ENCODE measurements at regions not wholly inside any gene's neighbourhood (a gene's known extent, or its start where the extent isn't known, plus 50 kb on each side); places are given as distances from the start of the nearest gene placed in this dataset.
"Not testable (repeated sequence)": the region's sequence is repeated elsewhere in the genome, so short reads cannot be mapped to it uniquely, and the experiment has no call there.

DNA sequence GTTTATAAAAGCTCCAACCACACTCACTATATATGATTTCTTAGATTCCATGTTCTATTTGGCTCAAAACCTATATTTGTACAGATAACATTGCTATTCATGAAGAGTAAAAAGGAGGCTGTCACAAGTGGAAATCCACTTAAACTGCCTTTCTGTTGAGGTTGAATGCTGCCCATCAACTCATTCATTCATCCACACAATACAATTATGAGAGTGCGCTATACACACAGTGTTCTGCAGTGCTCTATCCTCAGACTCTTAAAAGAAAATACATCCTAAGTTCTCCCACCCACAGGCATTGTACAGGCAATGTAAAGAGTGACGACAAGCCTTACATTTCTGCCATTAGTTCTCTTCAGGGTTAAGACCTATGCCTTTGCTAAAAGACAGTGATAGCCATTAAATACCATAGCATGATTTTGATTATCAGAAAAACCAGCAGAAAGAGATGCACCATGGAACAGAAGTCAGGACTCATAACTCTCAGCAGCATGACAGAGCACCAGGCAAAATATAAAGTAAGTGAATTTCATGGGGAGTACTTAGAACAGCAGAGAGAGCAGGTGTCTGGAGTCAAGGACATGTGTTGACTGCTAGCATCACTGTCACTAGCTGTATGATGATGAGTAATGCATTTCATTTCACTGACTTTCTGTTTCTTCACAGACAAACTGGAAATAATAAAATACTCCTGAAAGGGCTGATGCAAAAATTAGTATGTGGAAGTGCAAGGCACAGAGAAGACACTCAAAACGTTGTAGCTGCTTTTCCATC, 218.0 kb downstream of the RBM26 start:
- DNase-seq, result no peak

GRCh38 chr13:79185580-79185979, 220.5 kb downstream of the RBM26 start:
- DNase-seq, result no peak

- no peak for DNase-seq
Measured at GRCh38 chr13:79183231-79183630, 222.8 kb downstream of the RBM26 start.

DNA sequence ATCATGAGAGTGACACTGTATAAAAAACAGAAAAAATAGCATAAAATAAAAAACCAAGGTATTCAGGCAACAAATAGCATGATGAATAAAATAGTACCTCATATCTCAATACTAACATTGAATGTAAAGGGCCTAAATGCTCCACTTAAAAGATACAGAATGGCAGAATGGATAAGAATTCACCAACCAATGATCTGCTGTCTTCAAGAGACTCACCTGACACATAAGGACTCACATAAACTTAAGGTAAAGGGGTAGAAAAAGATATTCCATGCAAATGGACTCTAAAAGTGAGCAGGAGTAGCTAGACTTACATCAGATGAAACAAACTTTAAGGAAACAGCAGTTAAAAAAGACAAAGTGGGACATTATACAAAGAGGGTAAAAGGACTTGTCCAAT, 232.4 kb downstream of the RBM26 start:
- DNase-seq, result not testable (repeated sequence)

GRCh38 chr13:79172924-79173323, 233.1 kb downstream of the RBM26 start:
- DNase-seq, result not testable (repeated sequence)

DNA sequence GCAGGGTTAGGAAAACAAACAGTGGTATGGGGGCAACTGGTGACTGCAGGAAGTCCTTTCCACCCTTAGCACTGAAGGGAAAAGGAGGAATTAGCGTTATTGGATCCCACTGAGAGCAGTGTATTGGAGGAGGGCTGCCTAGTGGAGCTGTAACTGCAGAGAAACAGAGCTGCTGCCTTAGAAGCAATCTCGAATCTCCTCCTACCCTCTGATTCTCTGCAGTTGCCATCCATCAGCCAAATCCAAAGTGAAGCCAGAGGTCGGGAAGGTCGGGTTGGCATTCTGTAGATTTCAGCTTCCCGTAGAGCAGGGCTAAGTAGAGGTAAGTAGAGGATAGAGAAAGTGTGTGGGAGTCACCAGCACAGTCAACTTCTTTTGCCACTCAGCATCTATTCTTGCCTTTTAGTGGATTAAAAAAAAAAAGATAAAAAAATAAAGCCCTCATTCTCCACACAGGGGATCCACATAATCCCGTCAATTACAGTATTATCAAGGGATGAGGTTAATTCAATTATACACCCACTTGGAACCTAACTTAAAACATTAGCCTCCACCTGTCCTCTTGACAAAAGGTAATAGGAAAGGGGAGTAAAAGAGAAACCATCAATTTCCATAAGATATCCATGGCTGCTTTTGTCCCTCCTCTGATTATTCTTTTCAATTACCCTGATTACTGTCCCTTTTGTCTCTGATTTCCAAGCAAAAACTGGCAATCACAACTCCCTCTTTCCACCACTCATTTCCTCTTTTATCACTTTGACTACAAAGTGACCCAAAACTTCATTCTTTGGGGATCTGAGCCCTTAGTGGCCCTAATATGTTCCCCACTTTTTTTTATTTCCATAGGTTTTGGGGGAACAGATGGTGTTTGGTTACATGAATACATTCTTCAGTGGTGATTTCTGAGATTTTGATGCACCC, 234.7 kb downstream of the RBM26 start:
- DNase-seq, result no peak

GRCh38 chr13:79160818-79161217, 245.2 kb downstream of the RBM26 start:
- DNase-seq, result no peak

DNA sequence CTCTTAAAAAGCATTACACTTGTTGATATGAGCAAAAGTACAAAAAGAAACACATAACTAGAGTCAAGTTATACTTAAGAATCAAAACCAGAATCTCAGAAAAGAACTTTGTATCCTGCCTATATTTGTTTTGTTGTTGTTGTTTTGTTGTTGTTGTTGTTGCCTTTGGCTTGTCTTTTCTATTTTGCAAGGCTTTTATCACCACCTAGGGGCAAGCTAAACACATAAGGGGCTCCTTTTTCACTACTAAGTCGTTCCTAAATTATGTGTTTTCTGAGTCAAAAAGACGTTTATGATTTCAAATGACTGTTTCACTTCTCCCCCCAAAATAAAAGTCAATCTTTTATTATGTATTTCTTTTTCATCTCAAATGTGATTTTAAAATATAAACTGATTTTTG, 250.2 kb downstream of the RBM26 start:
- DNase-seq, result no peak

DNA sequence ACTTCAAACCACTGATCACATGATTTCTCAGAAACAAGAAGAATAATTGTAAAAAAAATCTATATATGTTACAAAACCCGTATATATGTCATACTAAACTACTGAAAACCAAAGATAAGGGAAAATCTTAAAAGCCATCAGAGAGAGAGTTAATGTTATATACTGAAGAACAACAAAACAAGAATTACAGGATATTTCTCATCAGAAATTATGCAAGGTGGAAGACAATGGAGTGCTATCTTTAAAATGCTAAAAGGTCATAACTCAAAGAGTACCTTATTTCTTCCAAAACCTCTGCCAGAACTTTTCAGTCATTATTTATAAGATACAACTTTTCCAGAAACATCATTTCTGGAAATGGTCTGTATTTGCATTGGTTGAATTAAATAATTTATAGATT, 256.8 kb downstream of the RBM26 start:
- DNase-seq, result no peak

GRCh38 chr13:79141082-79141481, 265.0 kb downstream of the RBM26 start:
- no peak for DNase-seq

- no peak for DNase-seq
Measured at GRCh38 chr13:79128158-79128557, 277.9 kb downstream of the RBM26 start.

DNA sequence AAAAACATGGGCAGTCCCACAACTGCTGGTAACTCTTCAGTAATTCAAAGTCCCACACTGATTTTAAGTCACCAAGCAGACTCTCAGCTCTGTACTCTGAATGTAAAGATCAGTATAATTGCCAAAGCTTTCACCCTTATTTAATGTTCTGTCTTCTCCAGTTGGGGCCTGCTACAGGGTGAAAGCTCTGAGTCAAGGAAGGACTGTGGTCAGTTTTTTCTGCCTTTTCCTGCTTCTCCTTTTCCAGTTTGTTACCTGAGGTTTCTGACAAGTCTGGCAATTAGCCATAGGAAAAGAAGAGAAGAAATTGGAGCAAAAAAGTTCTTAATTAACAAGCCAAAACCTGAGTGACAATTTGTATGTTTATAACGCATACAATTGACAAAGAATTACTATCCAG, 279.3 kb downstream of the RBM26 start:
- no peak for DNase-seq

GRCh38 chr13:79124183-79124582, 281.9 kb downstream of the RBM26 start:
- DNase-seq, result no peak

GRCh38 chr13:79121286-79121685, 284.8 kb downstream of the RBM26 start:
- no peak for DNase-seq

DNA sequence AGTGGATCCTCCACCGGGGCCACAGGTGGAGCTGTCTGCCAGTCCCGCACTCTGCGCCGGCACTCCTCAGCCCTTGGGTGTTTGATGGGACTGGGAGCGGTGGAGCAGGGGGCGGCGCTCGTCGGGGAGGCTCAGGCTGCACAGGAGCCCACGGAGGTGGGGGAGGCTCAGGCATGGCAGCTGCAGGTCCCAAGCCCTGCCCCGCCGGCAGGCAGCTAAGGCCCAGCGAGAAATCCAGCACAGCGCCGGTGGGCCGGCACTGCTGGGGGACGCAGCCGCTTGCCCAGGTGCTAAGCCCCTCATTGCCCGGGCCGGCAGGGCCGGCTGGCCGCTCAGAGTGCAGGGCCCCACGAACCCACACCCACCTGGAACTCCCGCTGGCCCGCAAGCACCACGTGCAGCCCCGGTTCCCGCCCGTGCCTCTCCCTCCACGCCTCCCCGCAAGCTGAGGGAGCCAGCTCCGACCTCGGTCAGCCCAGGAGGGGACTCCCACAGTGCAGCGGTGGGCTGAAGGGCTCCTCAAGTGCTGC, 286.4 kb downstream of the RBM26 start:
- no peak for DNase-seq

GRCh38 chr13:79112016-79112415, 294.0 kb downstream of the RBM26 start:
- DNase-seq, result no peak

DNA sequence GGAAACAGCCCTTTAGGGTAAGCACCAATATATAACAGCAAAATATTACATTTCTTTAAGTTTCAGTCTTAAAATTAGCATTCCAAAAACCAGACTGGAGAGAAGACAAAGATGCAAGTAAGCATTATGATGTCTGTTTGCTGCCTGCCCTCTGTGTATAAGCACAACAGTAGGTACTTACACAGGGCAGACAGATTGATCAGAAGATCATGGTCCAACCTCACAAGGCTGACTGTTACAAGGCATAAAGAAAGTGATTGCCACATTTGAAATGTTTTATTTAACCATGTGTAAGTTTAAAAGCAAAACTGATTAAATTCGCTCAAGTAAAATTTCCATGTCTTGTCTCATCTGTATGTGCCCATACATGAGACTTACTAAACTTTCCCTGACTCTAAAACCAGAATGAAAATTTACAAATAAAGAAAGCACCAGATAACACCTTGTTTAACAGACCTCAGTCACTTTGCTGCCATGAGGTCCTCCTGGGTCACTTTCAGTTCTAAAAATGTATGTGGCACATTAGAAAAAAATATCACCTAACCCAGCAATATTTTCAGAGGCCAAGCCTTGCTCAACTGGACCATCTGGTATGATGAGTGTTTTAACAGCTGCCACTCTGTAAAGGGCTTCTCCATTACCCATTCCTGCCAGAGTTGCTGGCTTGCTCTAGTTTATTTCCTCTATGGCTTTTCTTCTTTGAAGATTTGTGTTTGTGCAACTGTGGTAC, 297.0 kb downstream of the RBM26 start:
- no peak for DNase-seq

DNA sequence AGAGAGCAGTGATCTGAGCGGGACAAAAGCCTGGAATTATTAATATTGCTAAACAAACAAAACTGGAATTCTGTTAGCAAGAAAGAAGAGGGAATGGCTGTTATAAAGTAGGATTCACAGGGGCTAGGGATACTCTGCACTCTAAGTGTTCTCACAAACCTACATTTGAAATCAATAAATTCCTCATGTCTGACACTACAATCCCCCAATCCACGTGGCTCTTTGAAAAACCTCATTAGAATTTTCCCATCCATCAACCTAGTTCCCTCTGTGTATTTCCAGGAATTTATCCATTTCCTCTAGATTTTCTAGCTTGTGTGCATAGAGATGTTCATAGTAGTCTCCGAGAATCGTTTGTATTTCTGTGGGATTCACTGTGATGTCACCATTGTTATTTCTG, 307.5 kb downstream of the RBM26 start:
- DNase-seq, result no peak

DNA sequence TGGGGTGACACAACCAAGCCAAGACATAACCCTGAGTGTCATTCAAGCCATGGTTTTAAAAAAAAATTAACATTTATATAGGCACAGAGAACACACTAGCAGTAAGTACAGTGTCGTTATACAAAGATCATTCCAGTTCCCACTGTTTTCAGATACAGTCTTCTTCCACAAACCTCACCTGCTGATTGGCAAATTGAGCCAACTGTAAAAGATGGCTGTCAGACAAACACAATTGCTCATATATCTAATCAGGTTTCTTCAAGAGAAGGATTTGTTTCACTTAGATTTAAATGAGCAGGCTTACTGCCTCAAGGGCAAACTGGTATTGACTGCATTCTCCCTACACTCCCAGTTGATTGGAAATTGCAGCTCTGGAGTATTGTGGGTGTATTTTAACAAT, 308.9 kb downstream of the RBM26 start:
- DNase-seq, result no peak

DNA sequence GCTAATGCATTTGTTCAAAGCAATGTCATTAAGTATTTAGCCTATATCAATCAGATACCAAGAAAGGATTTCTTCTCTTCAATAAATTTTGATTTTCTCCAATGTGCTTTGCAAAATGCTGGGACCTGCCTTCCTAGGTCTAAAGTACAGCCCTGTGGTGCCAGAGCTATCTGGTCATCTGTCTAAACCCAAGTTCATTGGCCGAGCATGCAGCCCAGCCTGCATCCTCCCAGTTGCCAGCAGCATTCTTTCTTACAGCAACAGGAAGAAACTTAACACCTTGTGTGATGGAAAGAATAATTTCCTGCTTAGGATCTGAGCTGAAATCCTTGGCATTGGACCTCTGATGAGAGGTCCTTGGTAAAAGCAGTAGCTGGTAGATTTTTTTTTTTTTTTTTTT, 310.0 kb downstream of the RBM26 start:
- DNase-seq, result no peak

GRCh38 chr13:79090552-79091124, 315.4 kb downstream of the RBM26 start:
- DNase-seq, result no peak

- DNase-seq, result no peak
Measured at GRCh38 chr13:79084802-79085424, 321.1 kb downstream of the RBM26 start.

Data from activated gamma-delta T cell (primary cell).